NT2/D1 (cell line): ENCODE measurements at regions not wholly inside any gene's neighbourhood (a gene's known extent, or its start where the extent isn't known, plus 50 kb on each side); places are given as distances from the start of the nearest gene placed in this dataset.

Source experiments
- SUZ12 ChIP-seq: IDR thresholded peaks from 2 replicates; pipeline ENCODE4 v1.6.1; 2011; ENCODE audit not compliant: insufficient read length, insufficient read depth; ENCODE audit errors: extremely low read depth
- YY1 ChIP-seq: IDR thresholded peaks from 2 replicates; pipeline ENCODE4 v1.6.1; 2011; ENCODE audit not compliant: insufficient read length, insufficient read depth
- ZNF274 ChIP-seq: IDR thresholded peaks from 2 replicates; pipeline ENCODE4 v1.6.1; 2011; ENCODE audit warnings: mild to moderate bottlenecking, low read depth, low read length

- no peak for TF ChIP-seq SUZ12
- no peak for TF ChIP-seq YY1
- TF ChIP-seq ZNF274, result no peak
Observed at GRCh38 chr20:16158976-16159286, 414.3 kb downstream of the KIF16B start.
